ENCODE measurements at regions not wholly inside any gene's neighbourhood (a gene's known extent, or its start where the extent isn't known, plus 50 kb on each side); places are given as distances from the start of the nearest gene placed in this dataset.

GRCh38 chr18:72324677-72325076, 219.5 kb downstream of the CBLN2 start:
- WGBS, 2 donors, result 77 to 78% methylated on average over 4 of the region's 4 CpGs
- TF ChIP-seq POLR2A (IDR thresholded peaks at IDR 0.05) (no peak), CTCF (IDR thresholded peaks at IDR 0.05) (no peak)
- intact Hi-C loops (cut with DNase I; ENCODE audit: low total_unique reads), result no loop called here
- DNase-seq (ENCODE audit: low spot score in 2 of 2), result no peak
- no peak overlapping the region for H3K4me3 ChIP-seq (ENCODE audit: low read depth, poor library complexity, severe bottlenecking)

GRCh38 chr18:72316497-72316896, 227.6 kb downstream of the CBLN2 start:
- WGBS, 2 donors, result 73 to 82% methylated on average over 3 of the region's 3 CpGs
- intact Hi-C loops (cut with DNase I; ENCODE audit: low total_unique reads), result no loop called here
- TF ChIP-seq POLR2A (IDR thresholded peaks at IDR 0.05) (no peak), CTCF (IDR thresholded peaks at IDR 0.05) (no peak)
- DNase-seq (ENCODE audit: low spot score in 2 of 2), result no peak
- H3K4me3 ChIP-seq (ENCODE audit: low read depth, poor library complexity, severe bottlenecking), result no peak overlapping the region

- no peak overlapping the region for H3K4me3 ChIP-seq (ENCODE audit: low read depth, poor library complexity, severe bottlenecking)
- 72 to 76% methylated on average over 8 of the region's 8 CpGs for whole genome bisulfite sequencing, 2 donors
- no peak for TF ChIP-seq CTCF (IDR thresholded peaks at IDR 0.05)
- no peak for TF ChIP-seq POLR2A (IDR thresholded peaks at IDR 0.05)
- intact Hi-C loops (cut with DNase I; ENCODE audit: low total_unique reads), result no loop called here
- DNase-seq (ENCODE audit: low spot score in 2 of 2), result no peak
These were observed 260.8 kb downstream of the CBLN2 start for GRCh38 chr18:72283148-72283925.

GRCh38 chr18:72273025-72273424, 271.1 kb downstream of the CBLN2 start:
- H3K4me3 ChIP-seq (ENCODE audit: low read depth, poor library complexity, severe bottlenecking), result no peak overlapping the region
- 73 to 89% methylated on average over 2 of the region's 2 CpGs for WGBS, 2 donors
- TF ChIP-seq CTCF (IDR thresholded peaks at IDR 0.05), result no peak
- TF ChIP-seq POLR2A (IDR thresholded peaks at IDR 0.05), result no peak
- intact Hi-C loops (cut with DNase I; ENCODE audit: low total_unique reads), result no loop called here
- no peak for DNase-seq (ENCODE audit: low spot score in 2 of 2)

- 52 to 62% methylated on average over 2 of the region's 2 CpGs for WGBS, 2 donors
- intact Hi-C loops (cut with DNase I; ENCODE audit: low total_unique reads), result no loop called here
- TF ChIP-seq CTCF (IDR thresholded peaks at IDR 0.05) (no peak), POLR2A (IDR thresholded peaks at IDR 0.05) (no peak)
- no peak for DNase-seq (ENCODE audit: low spot score in 2 of 2)
- H3K4me3 ChIP-seq (ENCODE audit: low read depth, poor library complexity, severe bottlenecking), result no peak overlapping the region
These were observed 282.6 kb downstream of the CBLN2 start for GRCh38 chr18:72261590-72261989.

- 52 to 56% methylated on average over 4 of the region's 4 CpGs for WGBS, 2 donors
- no peak for TF ChIP-seq CTCF (IDR thresholded peaks at IDR 0.05)
- TF ChIP-seq POLR2A (IDR thresholded peaks at IDR 0.05), result no peak
- intact Hi-C loops (cut with DNase I; ENCODE audit: low total_unique reads), result no loop called here
- no peak overlapping the region for H3K4me3 ChIP-seq (ENCODE audit: low read depth, poor library complexity, severe bottlenecking)
- no peak for DNase-seq (ENCODE audit: low spot score in 2 of 2)
These were observed 298.1 kb downstream of the CBLN2 start for GRCh38 chr18:72246076-72246475.
